IPS DF 6.9 (cell line): ENCODE measurements at regions not wholly inside any gene's neighbourhood (a gene's known extent, or its start where the extent isn't known, plus 50 kb on each side); places are given as distances from the start of the nearest gene placed in this dataset.
"Not testable (repeated sequence)": the region's sequence is repeated elsewhere in the genome, so short reads cannot be mapped to it uniquely, and the experiment has no call there.

ENCODE experiments used
- DNase-seq: peaks from one replicate; pipeline ENCODE4 v3.0.0-alpha.2; 2013; ENCODE audit warnings: low read depth, low spot score
- H3K27ac ChIP-seq: one replicate; pipeline ENCODE4 v1.5.1; 2013; ENCODE audit warnings: low read length, control low read depth
- H3K27me3 ChIP-seq: 2 replicates; pipeline ENCODE4 v1.6.1; 2013; ENCODE audit warnings: mild to moderate bottlenecking, low read length; ENCODE audit not compliant: control insufficient read depth, insufficient read depth
- H3K36me3 ChIP-seq: 2 replicates; pipeline ENCODE4 v1.6.1; 2013; ENCODE audit warnings: low read length; ENCODE audit not compliant: control insufficient read depth, insufficient read depth
- H3K4me1 ChIP-seq: 2 replicates; pipeline ENCODE4 v1.6.1; 2013; ENCODE audit warnings: low read length; ENCODE audit not compliant: control insufficient read depth, insufficient read depth
- H3K4me3 ChIP-seq: 2 replicates; pipeline ENCODE4 v1.5.1; 2013; ENCODE audit warnings: mild to moderate bottlenecking, low read length
- H3K9me3 ChIP-seq: 2 replicates; pipeline ENCODE4 v1.6.1; 2013; ENCODE audit warnings: low read length, inconsistent platforms; ENCODE audit not compliant: control insufficient read depth, insufficient read depth
- WGBS: extraction: QIAGEN DNeasy Blood & Tissue Kit; methylation state at CpG from one replicate; pipeline ENCODE4 v1.1.7; 2013; ENCODE audit warnings: mixed read lengths, missing lambda C conversion rate; ENCODE audit not compliant: insufficient read length, insufficient coverage; 5-methylcytosine and 5-hydroxymethylcytosine counted together

DNA sequence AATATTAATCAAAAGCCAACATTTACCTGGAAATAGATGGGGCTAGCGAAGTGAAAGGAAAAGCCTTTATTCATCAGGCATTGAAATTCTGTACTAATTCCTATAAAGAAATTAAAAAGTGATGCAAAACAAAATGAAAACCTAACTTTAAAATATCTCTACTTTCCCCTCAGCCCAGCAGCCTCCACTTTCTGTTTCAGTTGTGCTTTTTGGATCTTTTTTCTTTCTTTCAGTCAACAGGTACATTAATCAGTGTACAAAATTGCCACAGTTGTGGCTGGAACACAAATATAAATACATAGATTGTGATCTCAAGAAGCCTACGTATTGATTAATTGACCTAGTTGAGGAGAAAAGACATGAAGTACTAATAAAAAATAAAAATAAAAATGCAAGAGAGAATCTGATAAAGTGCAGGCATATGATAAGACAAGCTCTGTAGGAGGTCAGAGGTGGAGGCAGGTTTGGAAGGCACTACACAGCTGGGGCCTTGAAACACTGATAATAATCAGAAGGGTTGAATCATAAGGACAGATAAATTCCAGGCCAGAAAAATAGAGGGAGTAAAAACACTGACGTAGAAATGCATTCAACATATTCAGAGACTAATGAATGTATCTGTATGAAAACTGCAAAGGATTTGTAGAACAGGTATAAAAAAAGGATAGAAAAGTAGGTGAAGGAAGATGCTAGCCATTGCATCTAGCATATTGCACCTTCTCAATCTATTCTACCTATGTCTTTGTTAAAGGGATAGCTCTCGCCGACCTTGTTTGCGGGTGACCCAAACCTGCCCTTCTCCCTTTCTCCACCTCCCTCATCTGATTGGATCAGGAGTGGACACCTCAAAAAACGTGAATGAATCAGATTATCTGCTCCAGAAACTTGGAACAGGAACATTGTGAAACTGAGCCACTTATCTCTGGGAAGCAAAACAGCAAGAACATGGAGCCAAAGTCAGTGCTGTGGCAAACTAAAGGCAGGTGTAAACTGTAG lies 607.8 kb upstream of the ADGRL2 start:
- no peaks in the 10 kb centered on the region for H3K27me3 ChIP-seq
- no peak overlapping the region for H3K27ac ChIP-seq
- H3K36me3 ChIP-seq, result no peaks in the 10 kb centered on the region
- H3K4me1 ChIP-seq, result no peaks in the 10 kb centered on the region
- WGBS, result no CpG with 5 or more reads among the region's 7 CpGs
- no peaks in the 10 kb centered on the region for H3K9me3 ChIP-seq
- no peak overlapping the region for H3K4me3 ChIP-seq
- no peak for DNase-seq

GRCh38 chr1:81190003-81190402 lies 610.7 kb upstream of the ADGRL2 start:
- no peak for DNase-seq
- WGBS, result no CpG with 5 or more reads among the region's 3 CpGs
- H3K9me3 ChIP-seq, result no peaks in the 10 kb centered on the region
- no peak overlapping the region for H3K4me3 ChIP-seq
- no peaks in the 10 kb centered on the region for H3K27me3 ChIP-seq
- no peaks in the 10 kb centered on the region for H3K36me3 ChIP-seq
- no peaks in the 10 kb centered on the region for H3K4me1 ChIP-seq
- no peak overlapping the region for H3K27ac ChIP-seq

DNA sequence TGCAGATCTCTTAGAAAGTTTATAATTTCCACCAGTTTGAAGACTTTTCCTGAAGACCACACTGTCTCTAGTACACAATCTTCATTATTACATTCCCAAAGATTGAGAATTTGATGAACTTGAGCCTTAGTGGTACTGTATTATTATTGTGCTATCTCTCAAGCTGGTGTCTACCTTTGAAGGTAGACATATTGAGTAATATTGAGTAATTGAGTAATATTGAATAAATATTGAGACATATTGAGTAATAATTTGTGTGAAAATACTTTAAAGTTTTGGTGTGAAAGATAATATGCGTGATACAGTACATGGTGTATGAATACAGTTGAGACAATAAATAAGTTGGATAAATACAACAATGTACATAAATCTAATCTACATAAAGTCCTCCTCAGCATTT lies 613.1 kb upstream of the ADGRL2 start:
- WGBS, result 100% methylated on average over 1 of the region's 1 CpG
- no peaks in the 10 kb centered on the region for H3K4me1 ChIP-seq
- no peaks in the 10 kb centered on the region for H3K9me3 ChIP-seq
- no peak for DNase-seq
- H3K36me3 ChIP-seq, result no peaks in the 10 kb centered on the region
- no peak overlapping the region for H3K27ac ChIP-seq
- no peak overlapping the region for H3K4me3 ChIP-seq
- H3K27me3 ChIP-seq, result no peaks in the 10 kb centered on the region

GRCh38 chr1:81186261-81186660 lies 614.5 kb upstream of the ADGRL2 start:
- no peaks in the 10 kb centered on the region for H3K4me1 ChIP-seq
- no peaks in the 10 kb centered on the region for H3K27me3 ChIP-seq
- no peak for DNase-seq
- no peak overlapping the region for H3K27ac ChIP-seq
- no peaks in the 10 kb centered on the region for H3K36me3 ChIP-seq
- no peaks in the 10 kb centered on the region for H3K9me3 ChIP-seq
- WGBS, result no CpG with 5 or more reads among the region's 2 CpGs
- H3K4me3 ChIP-seq, result no peak overlapping the region

GRCh38 chr1:81183553-81183952 lies 617.2 kb upstream of the ADGRL2 start:
- no peaks in the 10 kb centered on the region for H3K9me3 ChIP-seq
- H3K27ac ChIP-seq, result no peak overlapping the region
- no peak for DNase-seq
- WGBS, result no CpG with 5 or more reads among the region's 1 CpG
- no peaks in the 10 kb centered on the region for H3K27me3 ChIP-seq
- H3K4me1 ChIP-seq, result no peaks in the 10 kb centered on the region
- H3K36me3 ChIP-seq, result no peaks in the 10 kb centered on the region
- H3K4me3 ChIP-seq, result no peak overlapping the region

- Histone ChIP-seq H3K27ac (no peak overlapping the region), H3K4me1 (no peaks in the 10 kb centered on the region), H3K27me3 (no peaks in the 10 kb centered on the region), H3K9me3 (no peaks in the 10 kb centered on the region), H3K4me3 (no peak overlapping the region), H3K36me3 (no peaks in the 10 kb centered on the region)
- DNase-seq, result no peak
- WGBS, result 100% methylated on average over 2 of the region's 6 CpGs
Observed at GRCh38 chr1:81183051-81183450, 617.7 kb upstream of the ADGRL2 start.

DNA sequence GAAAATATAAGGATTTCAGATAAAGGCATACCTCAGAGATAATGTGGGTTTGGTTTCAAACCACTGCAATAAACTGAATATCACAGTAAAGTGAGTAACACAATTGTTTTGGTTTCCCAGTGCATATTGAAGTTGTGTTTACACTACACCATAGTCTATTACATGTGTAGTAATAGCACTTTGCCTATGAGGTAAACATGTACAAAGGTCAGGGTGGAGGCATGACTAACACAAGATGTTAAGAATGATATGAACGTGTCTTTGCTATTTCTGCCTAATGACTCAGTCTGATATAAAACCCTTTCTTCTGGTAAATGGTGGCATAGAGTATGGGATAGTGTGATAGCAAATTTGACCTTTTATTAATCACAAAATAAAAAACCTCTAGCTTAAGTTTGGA lies 621.5 kb upstream of the ADGRL2 start:
- Histone ChIP-seq H3K27me3 (no peaks in the 10 kb centered on the region), H3K27ac (no peak overlapping the region), H3K4me1 (no peaks in the 10 kb centered on the region), H3K9me3 (no peaks in the 10 kb centered on the region), H3K36me3 (no peaks in the 10 kb centered on the region), H3K4me3 (no peak overlapping the region)
- no CpG with 5 or more reads among the region's 1 CpG for WGBS
- no peak for DNase-seq

DNA sequence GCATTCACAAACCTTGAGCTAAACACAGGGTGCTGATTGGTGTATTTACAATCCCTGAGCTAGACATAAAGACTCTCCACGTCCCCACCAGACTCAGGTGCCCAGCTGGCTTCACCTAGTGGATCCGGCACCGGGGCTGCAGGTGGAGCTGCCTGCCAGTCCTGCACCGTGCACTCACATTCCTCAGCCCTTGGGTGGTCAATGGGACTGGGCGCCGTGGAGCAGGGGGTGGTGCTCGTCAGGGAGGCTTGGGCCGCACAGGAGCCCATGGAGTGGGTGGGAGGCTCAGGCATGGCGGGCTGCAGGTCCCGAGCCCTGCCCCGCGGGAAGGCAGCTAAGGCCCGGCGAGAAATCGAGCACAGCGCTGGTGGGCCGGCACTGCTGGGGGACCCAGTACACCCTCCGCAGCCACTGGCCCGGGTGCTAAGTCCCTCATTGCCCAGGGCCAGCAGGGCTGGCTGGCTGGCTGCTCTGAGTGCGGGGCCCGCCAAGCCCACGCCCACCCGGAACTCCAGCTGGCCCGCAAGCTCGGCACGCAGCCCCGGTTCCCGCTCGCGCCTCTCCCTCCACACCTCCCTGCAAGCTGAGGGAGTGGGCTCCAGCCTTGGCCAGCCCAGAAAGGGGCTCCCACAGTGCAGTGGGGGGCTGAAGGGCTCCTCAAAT lies 622.2 kb upstream of the ADGRL2 start:
- WGBS, result no CpG with 5 or more reads among the region's 30 CpGs
- not testable (repeated sequence) for H3K4me1 ChIP-seq, H3K9me3 ChIP-seq, H3K27me3 ChIP-seq, DNase-seq, H3K36me3 ChIP-seq, H3K4me3 ChIP-seq, H3K27ac ChIP-seq

DNA sequence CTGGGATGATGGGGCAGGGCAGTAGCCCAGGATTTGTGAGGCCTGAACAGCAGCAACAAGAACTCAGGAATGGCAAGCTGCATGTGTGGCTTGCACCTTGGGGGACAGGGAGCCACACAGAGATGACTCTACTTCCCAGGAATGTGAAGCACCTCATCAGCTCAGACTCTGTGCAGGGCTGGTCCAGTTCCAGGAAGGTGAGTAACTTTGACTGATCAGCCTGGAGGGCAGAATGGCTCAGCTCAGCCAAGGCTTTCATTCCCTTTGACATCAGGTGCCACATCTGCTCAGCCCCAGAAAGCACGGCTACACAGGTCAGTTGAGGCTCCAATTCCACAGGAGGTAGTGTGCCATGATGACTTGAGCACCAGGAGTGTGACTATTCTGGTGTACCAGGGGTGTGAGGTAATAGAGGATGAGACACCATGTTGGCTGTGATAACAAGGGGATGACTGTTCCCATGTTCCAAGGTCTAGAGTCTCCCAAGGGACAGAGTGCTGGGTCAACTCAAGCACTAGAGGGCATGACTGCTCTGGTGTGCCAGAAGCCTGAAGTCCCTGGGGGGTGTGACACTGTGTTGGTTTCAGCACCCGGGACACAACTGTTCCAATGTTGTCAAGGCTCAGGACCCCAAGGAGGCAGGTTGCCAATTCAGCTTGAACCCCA lies 625.8 kb upstream of the ADGRL2 start:
- H3K27ac ChIP-seq, result no peak overlapping the region
- no peaks in the 10 kb centered on the region for H3K9me3 ChIP-seq
- DNase-seq, result no peak
- no peak overlapping the region for H3K4me3 ChIP-seq
- no CpG with 5 or more reads among the region's 2 CpGs for WGBS
- no peaks in the 10 kb centered on the region for H3K36me3 ChIP-seq
- H3K27me3 ChIP-seq, result no peaks in the 10 kb centered on the region
- no peaks in the 10 kb centered on the region for H3K4me1 ChIP-seq

DNA sequence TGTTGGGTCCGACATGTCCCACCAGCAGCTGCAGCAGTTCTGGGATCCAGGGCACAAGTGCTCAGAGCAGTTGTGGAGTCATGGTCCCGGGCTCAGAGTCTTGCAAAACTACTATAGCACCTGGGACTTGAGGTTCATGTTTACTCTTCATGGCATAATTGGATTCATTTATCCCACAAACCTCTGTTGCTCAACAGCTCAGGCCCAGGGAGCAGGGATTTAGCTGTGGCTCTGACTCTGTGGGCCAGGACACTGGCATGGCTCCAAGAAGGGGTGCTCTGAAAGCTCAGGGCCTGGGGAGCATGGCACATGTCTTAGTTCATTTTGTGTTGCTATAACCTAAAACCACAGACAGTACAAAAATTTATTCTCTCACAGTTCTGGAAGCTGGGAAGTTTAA lies 626.7 kb upstream of the ADGRL2 start:
- Histone ChIP-seq H3K27me3 (no peaks in the 10 kb centered on the region), H3K36me3 (no peaks in the 10 kb centered on the region), H3K4me3 (no peak overlapping the region), H3K27ac (no peak overlapping the region), H3K9me3 (no peaks in the 10 kb centered on the region), H3K4me1 (no peaks in the 10 kb centered on the region)
- no peak for DNase-seq
- no CpG with 5 or more reads among the region's 2 CpGs for WGBS
